ENCODE measurements at regions not wholly inside any gene's neighbourhood (a gene's known extent, or its start where the extent isn't known, plus 50 kb on each side); places are given as distances from the start of the nearest gene placed in this dataset.

DNA sequence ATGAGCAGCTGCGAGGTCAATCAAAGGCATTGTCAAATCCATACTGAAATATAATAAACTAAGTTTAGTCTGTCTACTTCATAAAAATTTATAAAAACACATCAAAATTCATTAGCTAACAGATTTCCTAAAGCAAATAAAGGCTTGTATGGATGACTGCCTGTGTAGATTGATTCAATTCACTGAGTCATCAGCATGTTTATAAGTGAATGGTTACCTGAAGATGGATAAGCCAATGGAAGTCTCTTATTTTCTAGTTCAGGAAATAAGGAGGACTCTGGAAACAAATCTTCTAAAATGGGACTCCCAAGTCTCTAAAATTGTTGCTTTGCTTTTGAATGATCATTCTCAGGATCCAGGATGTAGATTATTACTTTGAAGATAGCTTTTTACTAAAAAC is 57.0 kb upstream of the HNRNPA3 start:
- TF ChIP-seq ESRRG (CRISPR knock-in tag; IDR thresholded peaks at IDR 0.05): no peak
- TF ChIP-seq PATZ1 (CRISPR knock-in tag; IDR thresholded peaks at IDR 0.05; ENCODE audit: borderline replicate concordance): no peak
- TF ChIP-seq CREB5 (CRISPR knock-in tag; IDR thresholded peaks at IDR 0.05; ENCODE audit: low read depth): no peak
- no peak for TF ChIP-seq RARB (CRISPR knock-in tag; IDR thresholded peaks at IDR 0.05)
- no peak for TF ChIP-seq TCF4 (CRISPR knock-in tag; IDR thresholded peaks at IDR 0.05; ENCODE audit: borderline replicate concordance)
- no peak for TF ChIP-seq ZFP30 (CRISPR knock-in tag; IDR thresholded peaks at IDR 0.05)
- no peak for TF ChIP-seq OSR1 (CRISPR knock-in tag; IDR thresholded peaks at IDR 0.05)
- no peak for TF ChIP-seq TOX (CRISPR knock-in tag; IDR thresholded peaks at IDR 0.05; ENCODE audit: borderline replicate concordance)
- no peak for TF ChIP-seq ZNF70 (CRISPR knock-in tag; IDR thresholded peaks at IDR 0.05)
- no peak for TF ChIP-seq ZFP3 (CRISPR knock-in tag; IDR thresholded peaks at IDR 0.05)
- no peak for TF ChIP-seq GLIS3 (CRISPR knock-in tag; IDR thresholded peaks at IDR 0.05)
- TF ChIP-seq SNAI2 (CRISPR knock-in tag; IDR thresholded peaks at IDR 0.05): no peak
